GM12878 (cell line): ENCODE measurements at regions not wholly inside any gene's neighbourhood (a gene's known extent, or its start where the extent isn't known, plus 50 kb on each side); places are given as distances from the start of the nearest gene placed in this dataset.

Source experiments
- ATAC-seq: fragments of 200-7000 bp; cut with Tn5 transposase; 3 replicates; pipeline ENCODE4 v1.9.1; 2020; ENCODE audit warnings: mild to moderate bottlenecking, moderate library complexity
- BruUV-seq: library from RNA; stranded (reverse); fragments of 400-500 nt; replicated peaks from 2 replicates; lab custom pipeline; 2021; lab: Mats Ljungman, UMichigan
- CTCF ChIA-PET: fragments of 300-600 bp; sonication (Branson Sonifier 250); formaldehyde crosslinking; extraction: SDS; loops from one replicate; lab custom pipeline; 2021; ENCODE audit warnings: inconsistent platforms; lab: Yijun Ruan, JAX
- POLR2A ChIA-PET: fragments of 350-600 bp; formaldehyde crosslinking; extraction: SDS; loops from one replicate; lab custom pipeline; 2021; ENCODE audit warnings: inconsistent platforms; lab: Charles Lee
- RAD21 ChIA-PET: fragments of 300-600 bp; sonication (Branson Sonifier 250); formaldehyde crosslinking; loops from one replicate; lab custom pipeline; 2023; ENCODE audit warnings: antibody characterized with exemption; ENCODE audit not compliant: unreplicated experiment; lab: Charles Lee
- SMC1A ChIA-PET: fragments of 300-600 bp; sonication (Branson Sonifier 250); formaldehyde crosslinking; loops from one replicate; lab custom pipeline; 2023; ENCODE audit not compliant: unreplicated experiment, uncharacterized antibody; lab: Charles Lee
- DNase-seq: peaks from one replicate; pipeline ENCODE4 v3.0.0-alpha.2; 2011; ENCODE audit warnings: low read depth, low spot score
- FAIRE-seq: peaks from 3 replicates; lab custom pipeline; 2011; peaks lifted over from hg19 to GRCh38; lab: Jason Lieb, UNC
- H2AFZ ChIP-seq: 2 replicates; pipeline ENCODE4 v1.6.0; 2011; ENCODE audit warnings: low read depth, low read length, control low read depth; ENCODE audit not compliant: control insufficient read depth
- H3K27ac ChIP-seq: 2 replicates; pipeline ENCODE4 v1.5.1; 2011; ENCODE audit warnings: control low read depth; ENCODE audit not compliant: control insufficient read depth, insufficient read depth
- H3K27me3 ChIP-seq, 2 experiments: replicated peaks in 1 of 2; 2 replicates each; pipeline versions ENCODE4 v1.6.0 to v1.6.1; 2011; ENCODE audit warnings: low read length in 1 of 2; ENCODE audit not compliant: control insufficient read depth in 2 of 2, insufficient read depth in 2 of 2
- H3K36me3 ChIP-seq, 2 experiments: 2 replicates each; pipeline ENCODE4 v1.5.1; 2011; ENCODE audit warnings: low read length in 1 of 2; ENCODE audit not compliant: control insufficient read depth in 2 of 2, insufficient read depth in 2 of 2
- H3K4me1 ChIP-seq: 2 replicates; pipeline ENCODE4 v1.6.1; 2011; ENCODE audit warnings: mild to moderate bottlenecking, low read length, moderate library complexity, mixed read lengths; ENCODE audit not compliant: control insufficient read depth, insufficient read depth
- H3K4me2 ChIP-seq: 2 replicates; pipeline ENCODE4 v1.6.0; 2011; ENCODE audit warnings: control low read depth; ENCODE audit not compliant: control insufficient read depth, insufficient read depth
- H3K4me3 ChIP-seq: fragments of 200-600 bp; sonication (generic); 2 replicates; pipeline ENCODE4 v1.5.1; 2016
- H3K79me2 ChIP-seq: 2 replicates; pipeline ENCODE4 v1.6.0; 2011; ENCODE audit warnings: low read length; ENCODE audit not compliant: control insufficient read depth, insufficient read depth
- H3K9ac ChIP-seq: 2 replicates; pipeline ENCODE4 v1.8.0; 2011; ENCODE audit warnings: low read length, control low read depth, mixed read lengths; ENCODE audit not compliant: control insufficient read depth, insufficient read depth
- H3K9me3 ChIP-seq: replicated peaks from 3 replicates; pipeline ENCODE4 v1.5.1; 2011; ENCODE audit warnings: mild to moderate bottlenecking, low read length; ENCODE audit not compliant: control insufficient read depth, insufficient read depth
- H4K20me1 ChIP-seq: 2 replicates; pipeline ENCODE4 v1.6.0; 2011; ENCODE audit not compliant: control insufficient read depth, insufficient read depth
- BCL11A ChIP-seq: IDR thresholded peaks from 2 replicates; pipeline ENCODE4 v1.6.1; 2011; ENCODE audit warnings: low read depth, low read length
- DPF2 ChIP-seq: fragments of 450-650 bp; IDR thresholded peaks from 2 replicates; pipeline ENCODE4 v1.6.1; 2017; ENCODE audit warnings: mild to moderate bottlenecking
- GATAD2B ChIP-seq: fragments of 450-650 bp; conservative IDR thresholded peaks from 2 replicates; pipeline ENCODE4 v1.6.1; 2017; ENCODE audit warnings: low read depth, mild to moderate bottlenecking, moderate library complexity
- HDGF ChIP-seq: fragments of 450-650 bp; IDR thresholded peaks from 2 replicates; pipeline ENCODE4 v1.6.1; 2016; ENCODE audit warnings: antibody characterized with exemption
- SRF ChIP-seq, 2 experiments: IDR thresholded peaks; 2 replicates each; pipeline ENCODE4 v1.6.1; 2011; ENCODE audit warnings: low read depth in 2 of 2, low read length in 2 of 2, mild to moderate bottlenecking in 1 of 2, moderate library complexity in 1 of 2
- SUPT20H ChIP-seq: IDR thresholded peaks from 2 replicates; pipeline ENCODE4 v1.6.1; 2011; ENCODE audit warnings: low read depth, mild to moderate bottlenecking, low read length, moderate library complexity, borderline replicate concordance; ENCODE audit not compliant: control insufficient read depth
- YBX1 ChIP-seq: fragments of 450-650 bp; IDR thresholded peaks from 2 replicates; pipeline ENCODE4 v1.6.1; 2016; ENCODE audit warnings: antibody characterized with exemption
- ZBED1 ChIP-seq: IDR thresholded peaks from 2 replicates; pipeline ENCODE4 v1.6.1; 2016; ENCODE audit warnings: borderline replicate concordance
- ZNF687 ChIP-seq: fragments of 450-650 bp; IDR thresholded peaks from 2 replicates; pipeline ENCODE4 v1.6.1; 2017; ENCODE audit warnings: mild to moderate bottlenecking, moderate library complexity
- ZSCAN29 ChIP-seq: fragments of 450-650 bp; IDR thresholded peaks from 2 replicates; pipeline ENCODE4 v1.6.1; 2017; ENCODE audit warnings: mild to moderate bottlenecking, moderate library complexity
- in situ Hi-C: fragments of 300-500 bp; cut with MboI; formaldehyde crosslinking; loops from 9 replicates; pipeline ENCODE4 v1.14.3; 2018; ENCODE audit warnings: mixed read lengths
- intact Hi-C: fragments of 100-400 bp; cut with micrococcal nuclease; formaldehyde crosslinking; loops from one replicate; pipeline ENCODE4 v1.14.2; 2022; ENCODE audit not compliant: unreplicated experiment
- TF ChIP-seq, protein P1 (sequence below): fragments of 450-650 bp; IDR thresholded peaks from 2 replicates; pipeline ENCODE4 v1.6.1; 2017; ENCODE audit warnings: low read depth, mild to moderate bottlenecking, moderate library complexity
- TF ChIP-seq, protein P2 (sequence below): fragments of 450-650 bp; IDR thresholded peaks from 2 replicates; pipeline ENCODE4 v1.6.1; 2017; ENCODE audit warnings: borderline replicate concordance
- TF ChIP-seq, protein P3 (sequence below): fragments of 450-650 bp; conservative IDR thresholded peaks from 2 replicates; pipeline ENCODE4 v1.6.1; 2017; ENCODE audit warnings: mild to moderate bottlenecking, moderate library complexity

GRCh38 chr12:67056329-67056728 is 212.8 kb upstream of the CAND1 start:
- Histone ChIP-seq H4K20me1 (no peaks in the 10 kb centered on the region), H3K9me3 (no peaks in the 10 kb centered on the region), H3K9ac (no peak overlapping the region), H3K4me2 (no peak overlapping the region), H3K4me1 (no peaks in the 10 kb centered on the region), H3K4me3 (no peak overlapping the region), H3K36me3 (no peaks in the 10 kb centered on the region), H3K79me2 (no peaks in the 10 kb centered on the region), H3K27ac (no peak overlapping the region), H3K27me3 (no peaks in the 10 kb centered on the region), H2AFZ (no peak overlapping the region)
- BruUV-seq: no TSS peak
- CTCF ChIA-PET: no interaction called here
- in situ Hi-C loops (no loop called here), intact Hi-C loops (no loop called here)
- RAD21 ChIA-PET: no interaction called here
- no peak for DNase-seq
- FAIRE-seq: no peak
- ATAC-seq: no peak
- SMC1A ChIA-PET: no interaction called here
- POLR2A ChIA-PET: no interaction called here
- TF ChIP-seq ZNF687 (no peak), HDGF (no peak), DPF2 (no peak), ZSCAN29 (no peak), BCL11A (no peak), SRF (IDR thresholded peaks at IDR 0.05; ENCODE audit: low read depth in 2 of 2, low read length in 2 of 2) (no peak), ZBED1 (no peak), SUPT20H (no peak), GATAD2B (no peak), YBX1 (no peak)
- TF ChIP-seq, protein P1, sequence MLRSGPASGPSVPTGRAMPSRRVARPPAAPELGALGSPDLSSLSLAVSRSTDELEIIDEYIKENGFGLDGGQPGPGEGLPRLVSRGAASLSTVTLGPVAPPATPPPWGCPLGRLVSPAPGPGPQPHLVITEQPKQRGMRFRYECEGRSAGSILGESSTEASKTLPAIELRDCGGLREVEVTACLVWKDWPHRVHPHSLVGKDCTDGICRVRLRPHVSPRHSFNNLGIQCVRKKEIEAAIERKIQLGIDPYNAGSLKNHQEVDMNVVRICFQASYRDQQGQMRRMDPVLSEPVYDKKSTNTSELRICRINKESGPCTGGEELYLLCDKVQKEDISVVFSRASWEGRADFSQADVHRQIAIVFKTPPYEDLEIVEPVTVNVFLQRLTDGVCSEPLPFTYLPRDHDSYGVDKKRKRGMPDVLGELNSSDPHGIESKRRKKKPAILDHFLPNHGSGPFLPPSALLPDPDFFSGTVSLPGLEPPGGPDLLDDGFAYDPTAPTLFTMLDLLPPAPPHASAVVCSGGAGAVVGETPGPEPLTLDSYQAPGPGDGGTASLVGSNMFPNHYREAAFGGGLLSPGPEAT: no peak
- TF ChIP-seq, protein P2, sequence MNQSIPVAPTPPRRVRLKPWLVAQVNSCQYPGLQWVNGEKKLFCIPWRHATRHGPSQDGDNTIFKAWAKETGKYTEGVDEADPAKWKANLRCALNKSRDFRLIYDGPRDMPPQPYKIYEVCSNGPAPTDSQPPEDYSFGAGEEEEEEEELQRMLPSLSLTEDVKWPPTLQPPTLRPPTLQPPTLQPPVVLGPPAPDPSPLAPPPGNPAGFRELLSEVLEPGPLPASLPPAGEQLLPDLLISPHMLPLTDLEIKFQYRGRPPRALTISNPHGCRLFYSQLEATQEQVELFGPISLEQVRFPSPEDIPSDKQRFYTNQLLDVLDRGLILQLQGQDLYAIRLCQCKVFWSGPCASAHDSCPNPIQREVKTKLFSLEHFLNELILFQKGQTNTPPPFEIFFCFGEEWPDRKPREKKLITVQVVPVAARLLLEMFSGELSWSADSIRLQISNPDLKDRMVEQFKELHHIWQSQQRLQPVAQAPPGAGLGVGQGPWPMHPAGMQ: no peak
- TF ChIP-seq, protein P3, sequence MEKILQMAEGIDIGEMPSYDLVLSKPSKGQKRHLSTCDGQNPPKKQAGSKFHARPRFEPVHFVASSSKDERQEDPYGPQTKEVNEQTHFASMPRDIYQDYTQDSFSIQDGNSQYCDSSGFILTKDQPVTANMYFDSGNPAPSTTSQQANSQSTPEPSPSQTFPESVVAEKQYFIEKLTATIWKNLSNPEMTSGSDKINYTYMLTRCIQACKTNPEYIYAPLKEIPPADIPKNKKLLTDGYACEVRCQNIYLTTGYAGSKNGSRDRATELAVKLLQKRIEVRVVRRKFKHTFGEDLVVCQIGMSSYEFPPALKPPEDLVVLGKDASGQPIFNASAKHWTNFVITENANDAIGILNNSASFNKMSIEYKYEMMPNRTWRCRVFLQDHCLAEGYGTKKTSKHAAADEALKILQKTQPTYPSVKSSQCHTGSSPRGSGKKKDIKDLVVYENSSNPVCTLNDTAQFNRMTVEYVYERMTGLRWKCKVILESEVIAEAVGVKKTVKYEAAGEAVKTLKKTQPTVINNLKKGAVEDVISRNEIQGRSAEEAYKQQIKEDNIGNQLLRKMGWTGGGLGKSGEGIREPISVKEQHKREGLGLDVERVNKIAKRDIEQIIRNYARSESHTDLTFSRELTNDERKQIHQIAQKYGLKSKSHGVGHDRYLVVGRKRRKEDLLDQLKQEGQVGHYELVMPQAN: no peak
